Tibial artery (tissue), 4 donors: ENCODE measurements at regions not wholly inside any gene's neighbourhood (a gene's known extent, or its start where the extent isn't known, plus 50 kb on each side); places are given as distances from the start of the nearest gene placed in this dataset.

Experiments
- DNase-seq, 2 donors: peaks; one replicate each; pipeline ENCODE4 v3.0.0-alpha.2; 2019
- H3K27ac ChIP-seq, 2 donors: fragments of 200-600 bp; sonication (generic) in 1 of 2; 1 replicate in 1 of 2; 2 replicates in 1 of 2; pipeline ENCODE4 v1.5.1; 2018 to 2019; ENCODE audit warnings: mild to moderate bottlenecking in 1 of 2
- H3K27me3 ChIP-seq, 2 donors: fragments of 200-600 bp; sonication (generic) in 1 of 2; one replicate each; pipeline versions ENCODE4 v1.5.1 to v1.6.0; 2016 to 2019
- H3K36me3 ChIP-seq, 3 donors: fragments of 200-600 bp; sonication (generic) in 2 of 3; one replicate each; pipeline ENCODE4 v1.5.1; 2016 to 2019; ENCODE audit warnings: mild to moderate bottlenecking in 2 of 3
- H3K4me1 ChIP-seq, 4 donors: fragments of 200-600 bp; sonication (generic) in 2 of 4; 1 replicate in 3 of 4; 2 replicates in 1 of 4; pipeline ENCODE4 v1.5.1; 2016 to 2019
- H3K4me3 ChIP-seq, 2 donors: fragments of 200-600 bp; sonication (generic) in 1 of 2; 1 replicate in 1 of 2; 2 replicates in 1 of 2; pipeline ENCODE4 v1.5.1; 2018 to 2019; ENCODE audit warnings: mild to moderate bottlenecking in 2 of 2
- H3K9me3 ChIP-seq, 3 donors: fragments of 200-600 bp; sonication (generic) in 1 of 3; one replicate each; pipeline ENCODE4 v1.5.1; 2016 to 2019
- intact Hi-C: fragments of 100-400 bp; cut with DNase I; formaldehyde crosslinking; loops from one replicate; pipeline ENCODE4 v1.15.0; 2023; ENCODE audit warnings: low total_unique reads
- TF ChIP-seq, protein P1 (sequence below), 2 experiments: fragments of 200-600 bp in 1 of 2; fragments of 450-650 bp in 1 of 2; IDR thresholded peaks; one replicate each; pipeline ENCODE4 v1.5.1; 2017 to 2019; ENCODE audit warnings: antibody characterized with exemption in 2 of 2, mild to moderate bottlenecking in 1 of 2, moderate library complexity in 1 of 2

DNA sequence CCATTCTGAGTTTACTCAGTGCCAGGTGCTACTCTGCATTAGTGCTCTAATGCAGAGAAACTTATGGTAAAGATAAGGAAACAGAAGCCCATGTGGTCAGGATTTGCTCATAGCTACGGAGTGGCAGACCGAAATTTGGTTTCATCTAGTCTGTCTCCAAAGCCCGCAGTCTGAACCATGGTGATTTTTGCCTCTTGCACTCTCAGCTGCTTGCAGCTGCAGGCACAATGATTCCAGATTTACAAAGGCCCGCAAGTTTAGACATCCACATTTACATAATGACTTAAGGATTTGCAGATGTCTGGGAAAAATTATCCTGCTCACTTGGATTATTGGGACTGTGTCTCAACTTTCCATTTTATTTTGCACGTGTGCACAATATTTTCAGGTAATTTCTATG lies 161.3 kb upstream of the KCNJ6 start:
- TF ChIP-seq, protein P1, sequence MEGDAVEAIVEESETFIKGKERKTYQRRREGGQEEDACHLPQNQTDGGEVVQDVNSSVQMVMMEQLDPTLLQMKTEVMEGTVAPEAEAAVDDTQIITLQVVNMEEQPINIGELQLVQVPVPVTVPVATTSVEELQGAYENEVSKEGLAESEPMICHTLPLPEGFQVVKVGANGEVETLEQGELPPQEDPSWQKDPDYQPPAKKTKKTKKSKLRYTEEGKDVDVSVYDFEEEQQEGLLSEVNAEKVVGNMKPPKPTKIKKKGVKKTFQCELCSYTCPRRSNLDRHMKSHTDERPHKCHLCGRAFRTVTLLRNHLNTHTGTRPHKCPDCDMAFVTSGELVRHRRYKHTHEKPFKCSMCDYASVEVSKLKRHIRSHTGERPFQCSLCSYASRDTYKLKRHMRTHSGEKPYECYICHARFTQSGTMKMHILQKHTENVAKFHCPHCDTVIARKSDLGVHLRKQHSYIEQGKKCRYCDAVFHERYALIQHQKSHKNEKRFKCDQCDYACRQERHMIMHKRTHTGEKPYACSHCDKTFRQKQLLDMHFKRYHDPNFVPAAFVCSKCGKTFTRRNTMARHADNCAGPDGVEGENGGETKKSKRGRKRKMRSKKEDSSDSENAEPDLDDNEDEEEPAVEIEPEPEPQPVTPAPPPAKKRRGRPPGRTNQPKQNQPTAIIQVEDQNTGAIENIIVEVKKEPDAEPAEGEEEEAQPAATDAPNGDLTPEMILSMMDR (IDR thresholded peaks at IDR 0.05) = no peak
- Histone ChIP-seq H3K4me3 (no peak overlapping the region), H3K4me1 (peaks cover 0 to 17% (median 4%) of the 10 kb centered on the region in 4 donors), H3K36me3 (no peaks in the 10 kb centered on the region), H3K27ac (no peak overlapping the region), H3K9me3 (no peaks in the 10 kb centered on the region), H3K27me3 (peaks cover 0 to under 1% of the 10 kb centered on the region in 2 donors)
- no peak for DNase-seq
- intact Hi-C loops = no loop called here

DNA sequence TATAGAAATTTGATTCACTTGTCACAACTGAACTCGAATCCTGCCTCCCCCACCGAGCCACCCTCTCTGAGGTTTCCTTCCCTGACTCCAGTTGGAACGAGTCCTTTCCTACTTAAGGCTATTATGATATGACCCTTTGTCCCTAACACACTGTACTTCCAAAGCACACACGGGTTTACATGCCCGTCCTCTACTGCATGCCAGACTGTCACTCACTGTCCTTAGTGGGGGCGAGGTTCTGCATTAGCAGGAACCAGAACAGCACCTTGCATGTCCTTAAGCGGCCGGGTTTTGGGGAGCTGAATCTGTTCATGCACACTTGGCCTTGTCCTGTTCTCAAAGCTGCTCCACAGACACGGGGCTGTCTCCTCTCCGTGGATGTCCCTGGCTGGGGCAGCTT lies 164.6 kb upstream of the KCNJ6 start:
- H3K27ac ChIP-seq = no peak overlapping the region
- H3K4me1 ChIP-seq = peaks cover 0 to 17% (median 4%) of the 10 kb centered on the region in 4 donors
- H3K4me3 ChIP-seq = no peak overlapping the region
- H3K27me3 ChIP-seq = no peaks in the 10 kb centered on the region
- TF ChIP-seq, protein P1 (IDR thresholded peaks at IDR 0.05) = no peak
- no peaks in the 10 kb centered on the region for H3K9me3 ChIP-seq
- DNase-seq = no peak
- intact Hi-C loops = no loop called here
- no peaks in the 10 kb centered on the region for H3K36me3 ChIP-seq

DNA sequence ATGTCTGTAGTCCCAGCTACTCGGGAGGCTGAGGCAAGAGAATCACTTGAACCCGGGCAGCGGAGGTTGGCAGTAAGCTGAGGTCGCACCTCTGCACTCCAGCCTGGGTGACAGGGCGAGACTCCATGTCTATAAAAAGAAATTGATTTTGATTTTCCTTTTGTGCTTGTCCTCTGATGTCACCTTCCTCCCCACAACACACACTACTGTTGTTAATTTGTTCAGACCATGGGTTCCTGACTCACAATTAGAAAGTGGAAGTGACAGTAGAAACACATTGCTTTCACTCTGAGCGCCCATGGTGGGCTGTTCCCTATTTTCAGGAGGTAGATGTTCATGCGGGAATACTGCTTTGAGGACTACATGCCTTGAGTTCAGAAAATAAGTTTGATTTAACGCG lies 165.5 kb upstream of the KCNJ6 start:
- H3K36me3 ChIP-seq = no peaks in the 10 kb centered on the region
- peaks cover 0 to 17% (median 4%) of the 10 kb centered on the region in 4 donors for H3K4me1 ChIP-seq
- no peak overlapping the region for H3K27ac ChIP-seq
- H3K27me3 ChIP-seq = no peaks in the 10 kb centered on the region
- H3K4me3 ChIP-seq = no peak overlapping the region
- H3K9me3 ChIP-seq = no peaks in the 10 kb centered on the region
- no peak for DNase-seq
- TF ChIP-seq, protein P1 (IDR thresholded peaks at IDR 0.05) = no peak
- intact Hi-C loops = no loop called here

DNA sequence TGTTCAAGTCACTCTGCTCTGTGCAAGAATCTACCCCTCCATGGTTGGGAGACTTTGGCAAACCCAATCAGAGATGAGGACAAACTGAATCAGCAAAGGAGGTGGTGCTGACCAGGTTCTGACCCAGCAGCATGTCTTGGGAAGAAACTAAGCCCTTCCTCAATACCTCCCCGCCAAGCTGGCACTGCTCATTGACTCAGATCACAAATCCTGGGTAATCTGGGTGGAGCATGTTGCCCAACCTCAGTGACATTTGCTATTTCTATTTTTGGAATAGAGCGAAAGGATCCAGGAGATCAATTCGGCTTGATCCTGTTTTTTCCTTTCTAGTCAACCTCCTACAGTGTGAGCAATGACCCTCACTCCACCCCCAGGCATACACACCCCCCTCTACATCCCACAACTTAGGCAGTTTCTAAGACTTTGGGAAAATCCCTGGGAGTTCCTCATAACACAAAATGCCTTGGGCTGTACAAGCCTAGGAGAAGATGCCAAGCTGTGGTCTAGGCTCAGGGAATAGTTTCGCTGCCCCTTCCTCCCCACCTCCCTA lies 166.8 kb upstream of the KCNJ6 start:
- TF ChIP-seq, protein P1 (IDR thresholded peaks at IDR 0.05) = no peak
- H3K27me3 ChIP-seq = no peaks in the 10 kb centered on the region
- intact Hi-C loops = no loop called here
- DNase-seq = no peak
- no peak overlapping the region for H3K4me3 ChIP-seq
- H3K9me3 ChIP-seq = no peaks in the 10 kb centered on the region
- no peaks in the 10 kb centered on the region for H3K36me3 ChIP-seq
- H3K27ac ChIP-seq = no peak overlapping the region
- H3K4me1 ChIP-seq = peaks cover 0 to 12% (median 2%) of the 10 kb centered on the region in 4 donors

DNA sequence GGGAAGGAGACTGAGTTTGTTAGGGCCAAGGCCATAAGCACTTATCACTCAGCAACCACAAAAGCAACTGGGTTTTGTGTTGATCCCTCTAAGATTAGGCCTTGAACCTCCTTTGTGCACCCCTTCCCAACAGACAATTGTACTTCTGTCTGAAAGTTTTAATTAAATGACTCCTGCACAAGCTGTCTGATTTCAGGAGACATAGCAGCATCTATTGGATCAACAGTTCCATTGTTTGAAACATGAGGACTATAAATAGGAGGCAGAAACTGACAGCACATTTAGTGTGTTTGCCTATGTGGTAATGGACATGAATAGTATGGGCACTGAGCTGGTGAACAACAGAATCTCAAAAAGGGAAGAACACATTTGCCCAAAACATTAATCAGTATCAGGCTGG lies 167.3 kb upstream of the KCNJ6 start:
- no peak overlapping the region for H3K4me3 ChIP-seq
- no peaks in the 10 kb centered on the region for H3K27me3 ChIP-seq
- H3K4me1 ChIP-seq = peaks cover 0 to 7% (median 0%) of the 10 kb centered on the region in 4 donors
- H3K36me3 ChIP-seq = no peaks in the 10 kb centered on the region
- no peak for DNase-seq
- TF ChIP-seq, protein P1 (IDR thresholded peaks at IDR 0.05) = no peak
- H3K9me3 ChIP-seq = no peaks in the 10 kb centered on the region
- H3K27ac ChIP-seq = no peak overlapping the region
- intact Hi-C loops = no loop called here

DNA sequence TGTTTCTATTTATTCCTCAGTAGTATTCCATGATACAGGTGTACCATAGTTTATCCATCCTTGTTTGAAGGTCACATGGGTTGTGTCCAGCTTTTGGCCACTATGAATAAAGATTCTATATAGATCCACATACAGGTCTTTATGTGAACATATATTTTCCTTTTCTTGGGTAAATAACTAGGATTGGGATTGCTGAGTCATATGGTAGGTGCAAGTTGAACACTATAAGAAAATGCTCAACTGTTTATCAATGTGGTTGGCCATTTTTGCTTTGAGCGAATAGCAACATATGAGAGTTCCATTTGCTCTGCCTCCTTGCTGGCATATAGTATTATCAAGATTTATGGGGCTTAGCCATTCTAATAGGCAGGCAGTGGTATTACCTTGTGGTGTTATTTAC lies 170.2 kb upstream of the KCNJ15 start:
- Histone ChIP-seq H3K27me3 (no peaks in the 10 kb centered on the region), H3K4me3 (no peak overlapping the region), H3K4me1 (no peaks in the 10 kb centered on the region), H3K27ac (no peak overlapping the region), H3K9me3 (no peaks in the 10 kb centered on the region), H3K36me3 (no peaks in the 10 kb centered on the region)
- intact Hi-C loops = no loop called here
- TF ChIP-seq, protein P1 (IDR thresholded peaks at IDR 0.05) = no peak
- no peak for DNase-seq
